Esophagus squamous epithelium (tissue), 4 donors: ENCODE measurements at regions not wholly inside any gene's neighbourhood (a gene's known extent, or its start where the extent isn't known, plus 50 kb on each side); places are given as distances from the start of the nearest gene placed in this dataset.

Source experiments
- POLR2A ChIP-seq, 4 donors: fragments of 450-650 bp; IDR thresholded peaks; one replicate each; pipeline ENCODE4 v1.6.1; 2017; ENCODE audit warnings: antibody characterized with exemption in 4 of 4, mild to moderate bottlenecking in 4 of 4, moderate library complexity in 3 of 4
- TF ChIP-seq, protein P1 (sequence below), 6 experiments: fragments of 450-650 bp in 4 of 6; fragments of 200-600 bp in 2 of 6; sonication (generic) in 2 of 6; IDR thresholded peaks; one replicate each; pipeline ENCODE4 v1.5.1; 2016 to 2019; ENCODE audit warnings: antibody characterized with exemption in 6 of 6, mild to moderate bottlenecking in 4 of 6, moderate library complexity in 4 of 6

DNA sequence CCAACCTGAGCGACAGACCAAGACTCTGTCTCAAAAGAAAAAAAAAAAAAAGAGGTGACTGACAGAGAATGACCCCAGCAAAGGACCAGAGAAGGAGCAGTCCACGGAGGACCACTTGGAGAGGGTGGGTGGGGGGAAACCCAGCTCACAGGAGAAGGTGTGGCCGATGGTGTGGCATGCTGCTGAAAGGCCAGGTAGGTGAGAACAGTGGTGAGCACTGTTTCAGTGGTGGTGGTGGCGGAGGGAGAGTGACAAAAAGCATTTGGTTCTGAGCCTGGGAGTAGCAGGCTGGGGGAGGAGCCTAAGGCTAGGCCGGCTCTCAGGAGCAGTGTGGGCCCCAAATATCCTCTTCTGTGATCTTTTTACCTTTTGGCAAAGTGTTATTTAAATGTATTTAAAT lies 63.8 kb downstream of the IRF2BPL start:
- no peak for TF ChIP-seq POLR2A (IDR thresholded peaks at IDR 0.05)
- TF ChIP-seq, protein P1, sequence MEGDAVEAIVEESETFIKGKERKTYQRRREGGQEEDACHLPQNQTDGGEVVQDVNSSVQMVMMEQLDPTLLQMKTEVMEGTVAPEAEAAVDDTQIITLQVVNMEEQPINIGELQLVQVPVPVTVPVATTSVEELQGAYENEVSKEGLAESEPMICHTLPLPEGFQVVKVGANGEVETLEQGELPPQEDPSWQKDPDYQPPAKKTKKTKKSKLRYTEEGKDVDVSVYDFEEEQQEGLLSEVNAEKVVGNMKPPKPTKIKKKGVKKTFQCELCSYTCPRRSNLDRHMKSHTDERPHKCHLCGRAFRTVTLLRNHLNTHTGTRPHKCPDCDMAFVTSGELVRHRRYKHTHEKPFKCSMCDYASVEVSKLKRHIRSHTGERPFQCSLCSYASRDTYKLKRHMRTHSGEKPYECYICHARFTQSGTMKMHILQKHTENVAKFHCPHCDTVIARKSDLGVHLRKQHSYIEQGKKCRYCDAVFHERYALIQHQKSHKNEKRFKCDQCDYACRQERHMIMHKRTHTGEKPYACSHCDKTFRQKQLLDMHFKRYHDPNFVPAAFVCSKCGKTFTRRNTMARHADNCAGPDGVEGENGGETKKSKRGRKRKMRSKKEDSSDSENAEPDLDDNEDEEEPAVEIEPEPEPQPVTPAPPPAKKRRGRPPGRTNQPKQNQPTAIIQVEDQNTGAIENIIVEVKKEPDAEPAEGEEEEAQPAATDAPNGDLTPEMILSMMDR (IDR thresholded peaks at IDR 0.05), result no peak
